ENCODE measurements at regions not wholly inside any gene's neighbourhood (a gene's known extent, or its start where the extent isn't known, plus 50 kb on each side); places are given as distances from the start of the nearest gene placed in this dataset.

GRCh38 chr10:91140995-91141549 is 79.4 kb upstream of the PCGF5 start:
- ChIA-PET CTCF (no interaction called here), POLR2A (no interaction called here)
- 90% methylated on average over 2 of the region's 6 CpGs for WGBS (ENCODE audit: insufficient coverage)
- Histone ChIP-seq H3K27me3 (replicated peaks in 1 of 4; ENCODE audit: control extremely low read depth in 1 of 4, control insufficient read depth in 3 of 4, insufficient read depth in 4 of 4, low read length in 3 of 4) (no peaks in the 10 kb centered on the region), H3K9ac (ENCODE audit: low read length) (no peak overlapping the region), H3K4me1 (ENCODE audit: control insufficient read depth in 2 of 2, insufficient read depth in 2 of 2, low read length in 2 of 2) (no peaks in the 10 kb centered on the region), H3K36me3 (replicated peaks in 1 of 2; ENCODE audit: control extremely low read depth in 1 of 2, control insufficient read depth in 1 of 2, extremely low read depth in 1 of 2, insufficient read depth in 2 of 2, low read length in 1 of 2) (no peaks in the 10 kb centered on the region), H4K20me1 (ENCODE audit: control insufficient read depth, insufficient read depth, low read length, poor library complexity, severe bottlenecking) (no peaks in the 10 kb centered on the region), H3K4me3 (ENCODE audit: control extremely low read depth in 1 of 5, extremely low read depth in 1 of 5, insufficient read depth in 1 of 5, low read depth in 2 of 5, low read length in 4 of 5) (no peak overlapping the region), H3K79me2 (ENCODE audit: control insufficient read depth, insufficient read depth, low read length) (no peaks in the 10 kb centered on the region), H3K4me2 (replicated peaks; ENCODE audit: low read depth, low read length, poor library complexity, severe bottlenecking) (no peak overlapping the region), H3K9me3 (ENCODE audit: control extremely low read depth in 1 of 3, control insufficient read depth in 2 of 3, insufficient read depth in 1 of 3, low read length in 2 of 3) (peaks cover 0 to 4% (median 0%) of the 10 kb centered on the region in 3 donors), H2AFZ (ENCODE audit: insufficient read depth, low read depth, low read length, poor library complexity, severe bottlenecking) (no peak overlapping the region), H3K27ac (ENCODE audit: low read length in 2 of 2) (no peak overlapping the region)
- ATAC-seq (ENCODE audit: low read depth) (no peak), DNase-seq (no peak)
- intact Hi-C loops (cut with micrococcal nuclease): no loop called here
- H3K9me3 Mint-ChIP-seq (ENCODE audit: insufficient read depth): no peaks in the 10 kb centered on the region
- H3K27me3 Mint-ChIP-seq: no peaks in the 10 kb centered on the region
- TF ChIP-seq CTCF (IDR thresholded peaks at IDR 0.05): no peak
- TF ChIP-seq EZH2 (IDR thresholded peaks at IDR 0.05; ENCODE audit: borderline replicate concordance, insufficient read depth, low read depth, low read length, poor library complexity, severe bottlenecking): no peak
- no peak overlapping the region for H3K4me3 Mint-ChIP-seq
- H3K27ac Mint-ChIP-seq: no peak overlapping the region
- no peaks in the 10 kb centered on the region for H3K4me1 Mint-ChIP-seq

- Histone ChIP-seq H3K27ac (ENCODE audit: low read length in 2 of 2) (no peak overlapping the region), H3K9me3 (ENCODE audit: control extremely low read depth in 1 of 3, control insufficient read depth in 2 of 3, insufficient read depth in 1 of 3, low read length in 2 of 3) (peaks cover 0 to 4% (median 0%) of the 10 kb centered on the region in 3 donors), H3K79me2 (ENCODE audit: control insufficient read depth, insufficient read depth, low read length) (no peaks in the 10 kb centered on the region), H3K27me3 (replicated peaks in 1 of 4; ENCODE audit: control extremely low read depth in 1 of 4, control insufficient read depth in 3 of 4, insufficient read depth in 4 of 4, low read length in 3 of 4) (no peaks in the 10 kb centered on the region), H3K4me1 (ENCODE audit: control insufficient read depth in 2 of 2, insufficient read depth in 2 of 2, low read length in 2 of 2) (no peaks in the 10 kb centered on the region), H4K20me1 (ENCODE audit: control insufficient read depth, insufficient read depth, low read length, poor library complexity, severe bottlenecking) (no peaks in the 10 kb centered on the region), H3K4me3 (ENCODE audit: control extremely low read depth in 1 of 5, extremely low read depth in 1 of 5, insufficient read depth in 1 of 5, low read depth in 2 of 5, low read length in 4 of 5) (no peak overlapping the region), H3K9ac (ENCODE audit: low read length) (no peak overlapping the region), H3K36me3 (replicated peaks in 1 of 2; ENCODE audit: control extremely low read depth in 1 of 2, control insufficient read depth in 1 of 2, extremely low read depth in 1 of 2, insufficient read depth in 2 of 2, low read length in 1 of 2) (no peaks in the 10 kb centered on the region), H3K4me2 (replicated peaks; ENCODE audit: low read depth, low read length, poor library complexity, severe bottlenecking) (no peak overlapping the region), H2AFZ (ENCODE audit: insufficient read depth, low read depth, low read length, poor library complexity, severe bottlenecking) (no peak overlapping the region)
- Mint-ChIP-seq H3K4me3 (no peak overlapping the region), H3K27ac (no peak overlapping the region), H3K4me1 (no peaks in the 10 kb centered on the region), H3K9me3 (ENCODE audit: insufficient read depth) (no peaks in the 10 kb centered on the region), H3K27me3 (no peaks in the 10 kb centered on the region)
- POLR2A ChIA-PET: no interaction called here
- intact Hi-C loops (cut with micrococcal nuclease): no loop called here
- DNase-seq: no peak
- CTCF ChIA-PET: no interaction called here
- no CpG with 5 or more reads among the region's 1 CpG for WGBS (ENCODE audit: insufficient coverage)
- ATAC-seq (ENCODE audit: low read depth): no peak
- no peak for TF ChIP-seq EZH2 (IDR thresholded peaks at IDR 0.05; ENCODE audit: borderline replicate concordance, insufficient read depth, low read depth, low read length, poor library complexity, severe bottlenecking)
- TF ChIP-seq CTCF (IDR thresholded peaks at IDR 0.05): no peak
These were observed 75.5 kb upstream of the PCGF5 start for GRCh38 chr10:91144961-91145360.

Data from B cell (primary cell).